NCI-H2107 (cell line): ENCODE measurements at regions not wholly inside any gene's neighbourhood (a gene's known extent, or its start where the extent isn't known, plus 50 kb on each side); places are given as distances from the start of the nearest gene placed in this dataset.

Source experiments
- DNase-seq: peaks from one replicate; lab custom pipeline; 2025; lab: John Stamatoyannopoulos, UW

DNA sequence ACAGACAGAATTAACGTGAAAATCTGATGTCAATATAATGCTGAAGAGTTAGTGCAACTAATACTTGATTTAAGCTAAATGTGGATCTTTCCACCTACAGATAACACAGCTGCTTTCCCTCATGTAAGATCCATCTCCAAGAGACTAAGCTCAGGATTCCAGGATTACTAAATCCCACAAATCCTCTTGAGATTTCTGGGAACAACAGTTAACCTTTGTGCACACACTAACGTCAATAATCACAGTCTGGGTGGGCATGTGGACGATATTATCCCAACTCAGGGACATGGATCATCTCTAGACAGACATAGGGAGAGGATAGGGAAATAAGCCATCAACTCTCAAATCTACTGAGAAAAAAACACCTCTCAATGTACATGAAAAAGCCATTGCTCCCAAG, 432.6 kb downstream of the SATB2 start:
- DNase-seq, result no peak

DNA sequence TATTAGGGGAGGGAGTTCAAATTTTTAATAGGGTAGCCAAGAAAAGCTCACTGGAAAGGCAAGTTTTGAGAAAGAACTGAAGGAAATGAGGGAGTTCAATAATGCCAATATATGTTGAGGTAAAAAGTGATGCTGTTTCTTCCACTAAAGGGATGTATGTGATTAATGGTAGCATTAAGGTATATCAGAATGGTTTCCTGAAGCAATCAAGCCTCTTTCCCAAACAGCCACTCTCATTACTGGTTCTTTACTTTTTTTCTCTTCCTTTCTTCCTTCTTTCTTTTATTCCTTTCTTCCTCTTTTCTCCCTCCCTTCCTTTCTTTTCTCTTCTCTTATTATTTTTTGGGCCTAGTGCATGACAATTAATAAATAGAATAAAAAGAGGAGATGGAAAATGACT, 433.5 kb downstream of the SATB2 start:
- DNase-seq, result no peak

DNA sequence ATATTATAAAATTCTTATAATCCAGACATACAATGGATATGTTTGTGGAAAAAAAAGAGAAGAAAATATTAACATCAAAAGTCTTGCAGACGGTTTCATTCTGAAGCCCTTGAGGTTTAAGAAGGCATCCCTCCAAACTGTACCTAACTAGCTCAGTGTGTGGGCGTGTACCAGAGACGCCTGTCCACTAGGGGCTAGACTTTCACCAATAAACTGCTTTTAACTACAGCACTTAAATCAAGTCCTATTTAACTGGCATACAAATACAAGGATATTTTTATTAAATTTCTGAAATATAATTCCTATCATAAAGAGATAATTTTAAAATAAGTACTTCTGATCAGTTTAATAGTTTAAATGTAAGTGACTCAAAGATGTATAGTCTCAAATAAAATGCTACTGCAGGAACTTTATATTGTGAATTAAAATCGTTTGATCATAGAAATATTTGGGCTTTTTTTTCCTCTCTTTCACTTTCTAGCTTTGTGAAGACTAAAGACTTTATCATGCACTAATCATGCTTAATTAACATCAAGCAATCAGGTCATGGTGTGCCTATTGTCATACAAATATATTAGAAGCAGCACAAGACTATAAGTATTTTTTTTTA, 437.7 kb downstream of the SATB2 start:
- DNase-seq, result no peak

DNA sequence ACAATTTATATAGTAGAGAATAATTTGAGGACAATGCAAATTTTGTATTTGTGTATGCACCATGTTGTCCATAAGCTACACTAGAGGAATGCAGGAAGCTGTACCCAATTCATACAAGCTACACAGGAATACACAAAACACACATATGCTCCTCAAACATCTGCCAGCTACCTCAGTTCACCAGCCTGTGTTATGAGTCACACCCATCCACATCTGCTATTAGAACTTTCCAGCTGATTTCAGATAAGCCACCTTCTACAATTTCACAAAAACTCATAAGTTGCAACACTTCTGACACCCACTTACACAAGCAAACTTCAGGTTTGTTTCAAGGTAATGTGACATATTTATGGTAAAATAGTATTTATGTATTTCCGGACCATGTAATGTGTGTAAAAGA, 438.9 kb downstream of the SATB2 start:
- no peak for DNase-seq

DNA sequence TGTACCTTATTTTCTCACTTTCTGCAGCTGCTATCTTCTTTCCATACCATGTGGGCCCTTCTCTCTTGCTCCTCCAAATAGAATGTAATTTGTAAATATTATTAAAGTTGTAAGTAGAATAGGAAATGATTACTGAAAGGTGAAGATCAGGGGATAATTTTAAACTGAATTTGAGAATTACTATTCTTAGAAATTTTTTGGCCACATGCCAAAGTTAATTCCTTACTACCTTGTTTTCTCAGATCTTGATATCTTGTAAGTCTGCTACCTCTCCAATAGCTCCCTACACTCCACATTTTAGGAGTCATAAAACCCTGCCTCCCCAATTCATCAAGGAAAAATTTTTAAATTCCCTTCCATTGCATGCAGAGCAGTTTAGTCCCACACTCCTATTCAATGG, 442.7 kb downstream of the SATB2 start:
- no peak for DNase-seq

DNA sequence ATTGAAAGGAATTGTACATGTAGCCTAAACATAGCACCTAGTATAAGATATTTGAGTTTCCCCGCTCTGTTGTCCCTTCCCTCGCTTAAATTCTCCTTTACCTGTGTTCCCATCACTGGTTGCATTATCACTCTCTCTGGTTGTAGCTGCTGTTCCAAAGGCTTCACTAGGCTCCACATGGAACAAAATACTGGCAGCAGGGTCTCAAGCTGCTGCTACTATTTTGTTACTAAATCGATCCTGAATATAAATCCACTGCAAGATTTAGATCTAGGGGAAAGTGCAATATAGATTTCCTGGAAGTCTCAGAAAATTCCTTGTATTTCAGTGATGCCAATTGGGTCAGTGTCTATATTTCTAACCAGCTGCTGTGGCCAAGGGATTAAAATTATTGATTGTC, 443.5 kb downstream of the SATB2 start:
- DNase-seq, result no peak

DNA sequence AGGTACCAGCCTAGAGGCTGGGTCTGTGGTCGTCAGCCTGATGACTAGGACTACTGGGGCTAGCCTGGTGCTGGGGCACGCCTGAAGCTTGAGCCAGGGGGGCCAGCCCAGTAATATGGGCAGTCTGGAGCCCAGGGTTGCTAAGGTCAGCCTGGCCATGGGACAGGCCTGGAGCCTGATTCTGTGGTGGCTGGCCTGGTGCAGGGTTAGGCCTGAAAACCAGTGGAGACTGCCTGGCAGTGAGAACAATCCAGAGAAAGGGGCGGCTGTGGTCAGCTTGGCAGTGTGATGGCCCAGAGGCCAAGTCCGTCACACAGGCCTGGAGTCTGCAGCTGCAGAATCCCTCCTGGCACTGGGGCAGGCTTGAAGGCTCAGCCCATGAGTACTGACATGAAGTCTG, 445.8 kb downstream of the SATB2 start:
- no peak for DNase-seq

DNA sequence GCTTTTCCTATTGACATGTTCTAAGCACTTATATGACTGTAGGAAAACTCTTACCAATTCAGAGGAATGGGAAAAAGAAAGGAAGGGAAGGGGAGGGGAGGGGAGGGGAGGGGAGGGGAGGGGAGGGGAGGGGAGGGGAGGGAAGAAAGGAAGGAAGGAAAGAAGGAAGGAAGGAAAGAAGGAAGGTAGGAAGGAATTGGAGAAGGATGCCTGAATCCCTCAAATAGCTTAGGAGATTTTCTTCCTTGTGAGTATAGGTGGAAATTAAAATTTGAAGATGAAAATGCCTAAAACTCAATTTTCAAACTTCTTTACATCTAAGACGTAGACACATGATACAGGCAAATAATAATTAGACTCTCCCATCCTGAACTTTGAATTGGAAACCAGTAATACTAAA, 463.1 kb downstream of the SATB2 start:
- DNase-seq, result no peak

DNA sequence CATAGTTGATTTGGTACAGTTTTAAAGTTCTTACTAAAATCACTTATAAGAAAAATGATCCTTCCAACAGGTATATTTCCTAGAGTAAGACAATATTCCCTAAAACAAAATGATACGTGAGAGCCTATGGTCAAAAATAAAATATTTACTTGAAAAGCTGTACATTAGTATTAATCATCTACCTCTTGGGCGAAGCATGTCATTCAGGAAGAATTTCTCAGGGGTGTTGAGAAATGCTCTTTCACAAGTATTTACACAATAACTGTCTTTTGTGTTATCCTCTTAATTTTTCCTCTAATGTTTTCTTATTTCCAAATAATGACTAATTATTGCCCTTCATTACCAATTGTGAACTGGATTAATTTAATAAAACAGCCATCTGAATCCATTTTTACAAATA, 466.3 kb downstream of the SATB2 start:
- no peak for DNase-seq

DNA sequence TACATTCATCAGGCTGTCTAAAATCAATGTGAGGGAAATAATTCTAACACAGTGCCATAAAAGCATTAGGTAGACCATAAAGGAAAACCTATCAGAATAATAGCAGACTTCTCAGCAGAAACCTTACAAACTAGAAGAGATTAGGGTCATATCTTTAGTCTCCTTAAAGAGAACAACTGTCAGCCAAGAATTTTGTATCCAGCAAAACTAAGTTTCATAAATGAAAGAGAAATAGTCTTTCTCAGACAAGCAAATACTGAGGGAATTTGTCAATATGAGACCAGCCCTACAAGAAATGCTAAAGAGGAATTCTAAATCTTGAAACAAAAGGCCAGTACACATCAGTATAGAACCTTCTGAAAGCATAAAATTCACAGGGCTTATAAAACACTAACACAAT, 482.0 kb downstream of the SATB2 start:
- no peak for DNase-seq

DNA sequence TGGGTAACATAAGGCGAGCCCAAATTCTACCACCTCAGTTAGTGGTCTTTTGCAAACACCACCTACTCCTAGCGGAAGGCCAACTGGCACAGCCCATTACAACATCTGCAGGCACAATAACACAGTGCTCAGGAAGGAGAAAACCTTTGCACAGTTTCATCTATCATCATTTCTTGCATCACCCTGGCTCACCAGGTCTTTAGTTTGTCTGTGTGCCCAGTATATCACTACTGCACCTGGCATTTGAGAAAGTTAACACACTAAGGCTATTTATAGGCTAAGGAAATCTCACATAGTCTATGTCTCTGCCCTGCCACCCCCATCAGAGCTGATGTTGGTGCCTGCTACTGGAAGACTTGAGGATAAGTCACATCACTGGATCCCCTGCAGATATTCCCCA, 484.0 kb downstream of the SATB2 start:
- DNase-seq, result no peak

DNA sequence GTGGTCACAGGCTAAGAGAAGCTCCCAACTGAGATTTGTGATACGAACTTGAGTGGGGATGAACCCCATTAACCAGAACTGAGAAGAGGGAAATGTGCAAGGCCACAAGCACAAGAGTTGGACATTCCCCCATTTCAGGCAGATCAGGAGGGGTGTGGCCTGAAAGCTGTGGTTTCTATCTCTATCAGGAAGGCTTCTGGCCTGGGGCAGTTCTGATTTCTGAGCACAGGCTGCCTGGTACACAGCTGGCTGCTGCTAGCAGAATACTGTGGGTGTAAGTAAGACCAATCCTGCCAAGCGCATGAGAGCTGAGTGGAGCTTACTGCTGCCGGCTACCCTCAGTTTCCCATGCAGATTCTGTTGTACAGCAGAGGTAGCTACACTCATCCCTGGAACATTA, 484.6 kb downstream of the SATB2 start:
- no peak for DNase-seq

DNA sequence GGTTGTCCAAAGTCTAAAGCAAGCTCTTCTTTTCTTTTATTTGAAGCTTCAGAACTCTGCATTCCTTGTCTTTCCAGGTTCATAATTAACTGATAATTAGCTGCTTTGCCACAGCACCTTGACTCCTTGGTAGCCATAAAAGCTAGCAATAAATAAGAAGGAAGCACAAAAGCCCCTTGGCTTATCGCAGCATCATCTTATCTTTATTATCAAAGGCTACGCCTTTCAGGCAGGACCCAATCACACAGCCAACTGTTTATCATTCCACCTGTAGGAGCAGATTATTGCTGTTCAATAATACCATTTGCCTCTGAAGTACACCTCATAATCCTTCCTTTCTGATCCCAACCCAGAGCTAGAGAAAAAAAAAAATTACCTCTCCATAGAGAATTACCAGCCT, 489.2 kb downstream of the SATB2 start:
- no peak for DNase-seq

DNA sequence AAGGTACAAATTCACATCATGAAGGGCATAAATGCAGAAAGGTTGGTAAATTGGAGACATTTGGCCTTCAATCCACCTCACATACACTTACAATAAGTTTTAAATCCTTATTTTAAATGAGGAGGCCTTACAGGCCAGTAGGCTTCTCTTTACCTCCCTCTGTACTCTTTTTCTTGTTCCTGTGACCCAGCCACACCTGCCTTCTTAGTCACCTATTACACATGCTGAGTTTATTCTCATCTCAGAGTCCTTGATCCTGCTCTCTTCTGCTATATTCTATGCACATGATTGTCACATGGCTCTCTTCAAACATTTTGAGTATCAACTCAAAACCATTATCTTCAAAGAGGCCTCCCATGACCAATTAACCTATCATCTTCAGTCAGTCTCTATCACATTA, 491.5 kb downstream of the SATB2 start:
- no peak for DNase-seq

DNA sequence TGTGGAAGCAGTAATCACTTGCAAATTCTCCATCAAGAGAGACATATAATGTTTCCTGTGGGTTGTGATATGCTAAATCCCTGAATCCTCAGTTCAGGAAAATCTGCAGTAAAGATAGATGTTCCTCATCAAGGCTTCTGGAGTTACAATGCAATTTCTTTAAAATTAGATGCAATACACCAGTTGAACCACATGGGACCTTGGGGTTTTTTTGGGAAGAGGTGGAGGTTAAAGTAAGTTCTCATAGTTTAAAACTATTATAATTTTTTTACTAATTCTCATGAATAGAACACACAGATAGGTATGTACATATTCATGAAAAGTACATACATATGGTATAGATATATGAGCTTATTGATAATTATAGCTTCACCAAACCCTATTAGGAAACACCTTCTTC, 496.2 kb downstream of the SATB2 start:
- no peak for DNase-seq

DNA sequence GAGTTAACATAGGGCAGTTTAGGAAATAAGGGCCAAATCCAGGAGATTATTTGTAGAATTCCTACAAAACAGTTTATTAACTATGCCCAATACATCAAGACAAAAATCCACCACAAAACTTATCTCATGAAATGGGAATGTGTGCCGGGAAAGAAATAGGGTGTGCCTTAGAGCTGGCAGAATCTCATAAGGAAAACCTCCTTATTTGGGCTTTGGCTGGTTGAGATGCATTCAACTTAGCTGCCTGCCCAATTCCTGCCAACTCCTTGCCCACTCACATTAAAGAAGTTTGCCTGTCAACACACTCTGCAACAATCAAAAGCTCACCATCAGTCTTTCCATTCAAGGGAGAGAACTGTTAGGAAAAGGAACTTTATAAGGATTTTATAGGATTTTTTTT, 500.6 kb downstream of the SATB2 start:
- DNase-seq, result no peak

DNA sequence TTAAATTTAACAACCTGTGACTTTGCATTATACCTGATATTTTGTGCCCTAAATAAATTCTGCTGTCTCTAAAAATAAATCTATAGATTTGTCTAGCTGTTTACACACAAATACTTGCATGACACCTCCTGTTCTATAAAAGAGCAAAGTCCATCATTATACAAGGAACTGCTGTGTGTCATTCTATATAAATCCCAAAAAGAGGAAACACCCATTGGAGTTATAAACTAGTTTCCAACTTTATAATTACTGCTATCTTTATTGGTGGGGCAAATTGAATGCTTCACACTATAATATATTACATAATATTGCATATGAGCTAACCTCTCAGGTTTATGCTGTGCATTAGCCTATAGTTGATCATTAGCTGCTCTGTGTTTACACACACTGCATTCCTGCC, 504.4 kb downstream of the SATB2 start:
- no peak for DNase-seq

DNA sequence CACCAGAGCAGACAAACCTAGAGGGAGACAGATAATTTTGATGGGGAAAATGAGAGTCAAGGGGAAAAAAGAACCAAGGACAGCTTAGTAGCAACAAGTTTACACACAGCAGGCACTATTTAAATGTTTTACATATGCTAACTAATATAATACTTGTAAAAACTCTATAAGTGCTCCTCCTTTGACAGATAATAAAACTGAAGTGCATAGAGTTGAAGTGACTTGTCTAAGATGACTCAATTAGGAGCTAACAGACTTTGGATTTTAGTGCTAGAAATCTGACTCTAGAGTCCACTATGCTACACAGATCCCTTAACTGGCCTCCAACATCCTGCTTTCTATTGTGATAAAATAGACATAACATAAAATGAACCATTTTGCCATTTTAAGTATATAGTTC, 506.9 kb downstream of the SATB2 start:
- DNase-seq, result no peak

DNA sequence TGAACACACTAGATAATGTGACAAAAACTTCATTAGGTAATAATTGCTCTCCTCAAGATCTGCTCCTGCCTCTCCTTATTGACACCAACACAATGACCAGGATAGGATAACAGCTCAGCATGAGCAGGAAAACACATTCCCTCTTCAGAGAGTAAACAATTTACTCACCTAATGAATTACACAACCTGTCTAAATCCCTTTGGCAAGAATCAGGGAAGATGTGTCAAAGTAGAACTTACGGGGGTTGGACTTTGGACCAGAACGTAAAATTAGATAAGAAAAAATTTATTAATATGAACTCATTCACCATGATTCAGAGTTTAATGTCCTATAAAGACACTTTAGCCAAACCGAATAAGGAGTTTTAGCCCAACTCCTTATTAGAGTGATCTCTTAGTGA, 512.2 kb downstream of the SATB2 start:
- DNase-seq, result no peak

DNA sequence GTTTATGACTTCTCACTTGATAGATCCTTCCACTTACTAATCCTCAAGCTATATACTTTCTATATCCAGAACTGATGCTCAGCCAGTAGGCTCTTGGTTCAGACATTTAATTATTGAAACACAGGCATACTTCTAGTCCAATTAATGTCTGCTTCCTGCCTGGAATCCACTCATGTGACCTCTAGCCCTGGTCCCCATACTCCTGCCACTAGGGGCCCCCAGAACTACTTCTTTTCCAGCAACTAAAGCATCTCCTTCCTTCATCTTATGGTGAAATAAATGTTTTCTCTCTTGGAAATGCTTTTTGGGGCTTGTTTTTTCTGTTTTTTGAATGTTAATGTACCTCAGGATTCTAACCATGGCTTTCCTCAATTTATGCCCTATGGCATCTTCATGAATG, 527.6 kb downstream of the SATB2 start:
- DNase-seq, result no peak

DNA sequence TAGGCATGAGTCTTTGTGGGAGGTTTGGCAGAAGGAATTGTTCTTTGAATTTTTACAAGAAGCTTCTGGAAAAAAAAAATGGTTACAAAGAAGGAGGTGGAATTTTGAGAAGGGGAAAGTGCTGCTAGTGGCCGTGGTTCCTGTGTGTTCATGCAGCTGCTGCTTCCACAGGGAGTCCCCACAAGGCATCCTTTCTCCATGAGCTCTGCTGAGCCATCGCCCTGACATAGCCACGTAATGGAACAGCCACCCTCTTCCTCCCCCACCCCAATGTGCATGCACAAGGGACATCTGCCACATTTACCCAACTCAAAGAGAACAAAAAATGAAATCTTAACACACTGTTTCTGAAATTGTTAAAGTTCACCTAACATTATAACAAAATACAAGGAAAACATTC, 529.7 kb downstream of the SATB2 start:
- DNase-seq, result no peak

DNA sequence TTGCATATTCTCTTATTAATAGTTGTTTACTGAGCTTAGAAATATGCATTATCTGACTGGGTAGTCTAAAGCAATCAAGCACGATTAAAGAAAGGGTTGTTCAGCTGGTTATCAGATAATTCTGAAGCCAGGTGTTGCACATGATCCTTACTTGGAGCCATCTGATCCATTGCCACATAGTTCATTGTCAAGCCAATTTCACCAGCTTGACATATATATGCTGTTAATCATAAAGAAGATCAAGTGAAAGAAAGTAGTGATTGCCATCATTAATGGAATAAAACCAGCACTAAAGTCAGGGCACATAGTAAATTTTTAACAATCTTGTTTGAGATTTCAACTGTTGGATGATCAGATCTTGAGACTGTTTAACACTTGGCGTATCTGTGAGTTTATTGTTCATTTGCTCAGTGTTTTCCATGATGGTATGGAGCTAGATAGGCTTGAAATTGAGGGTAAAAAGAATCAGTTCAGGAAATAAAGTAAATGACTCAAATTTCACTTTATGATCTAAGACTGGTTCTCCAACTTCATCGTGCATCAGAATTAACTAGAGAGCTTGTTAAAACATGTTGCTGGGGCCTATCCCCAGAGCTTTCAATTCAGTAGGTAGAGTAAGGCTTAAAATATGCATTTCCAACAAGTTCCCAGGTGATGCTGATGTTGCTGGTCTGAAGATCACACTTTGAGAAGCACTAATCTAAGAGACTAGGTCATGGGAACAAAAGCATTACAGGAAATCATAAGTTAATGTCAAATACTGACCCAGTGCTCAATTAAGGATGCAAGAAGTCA, 539.6 kb downstream of the SATB2 start:
- no peak for DNase-seq

DNA sequence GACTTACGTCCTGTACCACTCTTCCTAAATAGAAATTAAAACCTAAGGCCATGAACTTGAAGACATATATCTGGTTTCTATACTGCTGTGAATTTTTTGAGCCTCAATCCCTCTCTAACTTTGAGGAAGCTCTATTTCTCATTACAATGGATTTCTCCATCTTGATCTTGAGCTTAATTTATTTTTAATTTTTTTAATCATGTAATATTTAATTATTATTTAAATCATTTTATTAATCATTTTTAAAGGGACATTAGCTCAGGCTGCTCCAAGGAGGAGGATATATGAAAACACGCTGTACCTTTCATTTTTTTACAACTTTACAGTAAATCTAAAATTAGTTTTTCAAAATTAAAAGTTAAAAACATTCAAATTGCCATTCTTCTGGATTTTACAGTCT, 540.5 kb downstream of the SATB2 start:
- no peak for DNase-seq

DNA sequence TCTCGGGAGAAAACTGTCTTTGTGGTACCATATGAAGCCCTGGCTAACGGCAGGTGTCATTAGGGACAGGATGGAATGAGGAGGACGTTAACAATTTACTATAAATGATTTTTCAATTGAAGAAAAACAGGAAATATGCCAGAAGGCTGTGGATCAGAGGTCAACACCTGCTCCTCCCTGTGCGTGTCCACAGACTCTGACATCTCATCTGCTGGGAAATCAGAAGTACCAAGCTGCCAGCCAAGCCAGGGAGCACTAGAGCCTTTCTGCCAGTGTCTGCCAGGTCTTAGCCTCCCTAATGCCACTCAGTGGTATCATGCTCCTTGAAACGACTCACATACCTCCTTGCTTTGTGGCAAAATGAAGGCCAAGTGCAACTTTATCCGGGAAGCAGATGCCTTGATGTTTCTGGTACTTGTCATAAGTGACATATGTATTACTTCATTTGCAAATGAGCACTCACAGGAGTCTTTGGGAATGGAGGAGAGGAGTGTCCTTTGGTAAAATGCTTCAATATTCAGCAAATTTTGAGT, 541.1 kb downstream of the SATB2 start:
- no peak for DNase-seq
